ENCODE measurements at regions not wholly inside any gene's neighbourhood (a gene's known extent, or its start where the extent isn't known, plus 50 kb on each side); places are given as distances from the start of the nearest gene placed in this dataset.

- Mint-ChIP-seq H3K27ac (ENCODE audit: low read depth, unreplicated experiment) (no peak overlapping the region), H3K27me3 (ENCODE audit: insufficient read depth, unreplicated experiment) (no peaks in the 10 kb centered on the region), H3K4me1 (ENCODE audit: insufficient read depth, unreplicated experiment) (no peaks in the 10 kb centered on the region), H3K9me3 (ENCODE audit: unreplicated experiment) (no peaks in the 10 kb centered on the region), H3K36me3 (ENCODE audit: insufficient read depth, unreplicated experiment) (no peaks in the 10 kb centered on the region), H3K4me3 (ENCODE audit: unreplicated experiment) (no peak overlapping the region)
- BruUV-seq (replicated peaks): no TSS peak
- no peak for DNase-seq (ENCODE audit: unreplicated experiment)
- no peak for TF ChIP-seq CTCF (IDR thresholded peaks at IDR 0.05; ENCODE audit: unreplicated experiment)
- ChIA-PET POLR2A (no interaction called here), CTCF (no interaction called here)
- intact Hi-C loops (cut with micrococcal nuclease): no loop called here
These were observed 298.4 kb downstream of the SMOC2 start for GRCh38 chr6:168739381-168739780.

- intact Hi-C loops (cut with micrococcal nuclease): no loop called here
- POLR2A ChIA-PET: no interaction called here
- H3K27me3 Mint-ChIP-seq (ENCODE audit: insufficient read depth, unreplicated experiment): no peaks in the 10 kb centered on the region
- peak; percentile 18 for TF ChIP-seq CTCF (IDR thresholded peaks at IDR 0.05; ENCODE audit: unreplicated experiment)
- peak; percentile 81 for DNase-seq (ENCODE audit: unreplicated experiment)
- CTCF ChIA-PET: no interaction called here
- no peak overlapping the region for H3K4me3 Mint-ChIP-seq (ENCODE audit: unreplicated experiment)
- no peak overlapping the region for H3K27ac Mint-ChIP-seq (ENCODE audit: low read depth, unreplicated experiment)
- no peaks in the 10 kb centered on the region for H3K4me1 Mint-ChIP-seq (ENCODE audit: insufficient read depth, unreplicated experiment)
- H3K9me3 Mint-ChIP-seq (ENCODE audit: unreplicated experiment): no peaks in the 10 kb centered on the region
- no TSS peak for BruUV-seq (replicated peaks)
- H3K36me3 Mint-ChIP-seq (ENCODE audit: insufficient read depth, unreplicated experiment): no peaks in the 10 kb centered on the region
These were observed 296.5 kb downstream of the SMOC2 start for GRCh38 chr6:168737481-168737880.

- H3K36me3 Mint-ChIP-seq (ENCODE audit: insufficient read depth, unreplicated experiment): no peaks in the 10 kb centered on the region
- no peak for TF ChIP-seq CTCF (IDR thresholded peaks at IDR 0.05; ENCODE audit: unreplicated experiment)
- H3K4me1 Mint-ChIP-seq (ENCODE audit: insufficient read depth, unreplicated experiment): no peaks in the 10 kb centered on the region
- no peak overlapping the region for H3K4me3 Mint-ChIP-seq (ENCODE audit: unreplicated experiment)
- CTCF ChIA-PET: interaction anchor here (0.5 kb wide), 1 partner anchor 1488 kb away, joined by 3 read pairs; no protein-coding TSS in a partner anchor
- no peaks in the 10 kb centered on the region for H3K27me3 Mint-ChIP-seq (ENCODE audit: insufficient read depth, unreplicated experiment)
- H3K9me3 Mint-ChIP-seq (ENCODE audit: unreplicated experiment): no peaks in the 10 kb centered on the region
- DNase-seq (ENCODE audit: unreplicated experiment): no peak
- POLR2A ChIA-PET: interaction anchor here (0.6 kb wide), 1 partner anchor 12 kb away, joined by 3 read pairs; no protein-coding TSS in a partner anchor
- intact Hi-C loops (cut with micrococcal nuclease): no loop called here
- no peak overlapping the region for H3K27ac Mint-ChIP-seq (ENCODE audit: low read depth, unreplicated experiment)
- BruUV-seq (replicated peaks): no TSS peak
These were observed 296.0 kb downstream of the SMOC2 start for GRCh38 chr6:168737014-168737413.

GRCh38 chr6:168736039-168736438 lies 295.1 kb downstream of the SMOC2 start:
- BruUV-seq (replicated peaks): no TSS peak
- intact Hi-C loops (cut with micrococcal nuclease): no loop called here
- TF ChIP-seq CTCF (IDR thresholded peaks at IDR 0.05; ENCODE audit: unreplicated experiment): no peak
- Mint-ChIP-seq H3K4me3 (ENCODE audit: unreplicated experiment) (no peak overlapping the region), H3K27ac (ENCODE audit: low read depth, unreplicated experiment) (no peak overlapping the region), H3K27me3 (ENCODE audit: insufficient read depth, unreplicated experiment) (no peaks in the 10 kb centered on the region), H3K9me3 (ENCODE audit: unreplicated experiment) (no peaks in the 10 kb centered on the region), H3K36me3 (ENCODE audit: insufficient read depth, unreplicated experiment) (no peaks in the 10 kb centered on the region), H3K4me1 (ENCODE audit: insufficient read depth, unreplicated experiment) (no peaks in the 10 kb centered on the region)
- POLR2A ChIA-PET: no interaction called here
- DNase-seq (ENCODE audit: unreplicated experiment): no peak
- CTCF ChIA-PET: no interaction called here

Measured in MCF 10A (cell line).